ENCODE measurements at regions not wholly inside any gene's neighbourhood (a gene's known extent, or its start where the extent isn't known, plus 50 kb on each side); places are given as distances from the start of the nearest gene placed in this dataset.

DNA sequence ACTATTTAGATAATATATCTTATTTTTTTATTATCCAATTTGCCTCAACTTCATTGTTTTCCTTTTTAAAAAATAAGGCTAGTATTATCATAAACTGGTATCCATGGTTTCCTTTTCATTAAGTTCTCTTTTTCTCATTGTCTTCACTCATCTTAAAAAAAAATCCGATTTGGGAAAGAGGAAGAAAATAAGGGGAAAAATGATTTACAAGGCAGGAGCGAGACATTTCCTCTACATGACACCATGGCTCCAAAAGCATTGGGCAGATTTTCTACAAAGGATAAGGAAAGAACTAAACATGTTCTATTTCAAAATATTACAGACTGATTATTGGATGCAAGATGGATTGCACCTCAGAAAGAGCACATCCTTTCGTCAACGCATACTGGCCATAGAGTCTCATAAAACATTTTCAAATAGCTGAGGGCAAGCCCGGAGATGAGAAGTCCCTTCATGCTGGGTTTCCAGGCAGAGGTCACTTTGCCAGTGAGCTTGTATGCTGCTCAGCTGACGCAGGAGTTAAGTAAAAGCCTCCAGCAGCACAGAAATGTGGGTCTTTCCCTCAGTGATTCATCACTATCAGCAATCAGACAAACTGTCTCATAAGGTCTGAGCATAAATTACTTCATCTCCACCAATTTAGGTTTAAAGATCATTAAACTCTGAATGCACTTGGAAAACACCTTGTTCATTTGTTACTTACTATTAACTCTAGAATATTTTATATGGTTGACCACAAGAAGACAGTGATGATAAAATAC, 129.0 kb upstream of the TNFAIP3 start:
- Histone ChIP-seq H3K36me3 (ENCODE audit: control insufficient read depth, insufficient read depth, low read length) (no peaks in the 10 kb centered on the region), H3K27me3 (ENCODE audit: control insufficient read depth, insufficient read depth, low read length) (no peaks in the 10 kb centered on the region), H3K9ac (no peak overlapping the region), H3K27ac (no peak overlapping the region), H2AFZ (no peak overlapping the region), H3K9me3 (ENCODE audit: control insufficient read depth, low read length) (no peaks in the 10 kb centered on the region), H3K4me1 (no peaks in the 10 kb centered on the region), H3K4me2 (ENCODE audit: low read length) (no peak overlapping the region), H3K79me2 (no peaks in the 10 kb centered on the region), H3K4me3 (ENCODE audit: low read depth, low read length) (no peak overlapping the region)
- TF ChIP-seq, protein P1, sequence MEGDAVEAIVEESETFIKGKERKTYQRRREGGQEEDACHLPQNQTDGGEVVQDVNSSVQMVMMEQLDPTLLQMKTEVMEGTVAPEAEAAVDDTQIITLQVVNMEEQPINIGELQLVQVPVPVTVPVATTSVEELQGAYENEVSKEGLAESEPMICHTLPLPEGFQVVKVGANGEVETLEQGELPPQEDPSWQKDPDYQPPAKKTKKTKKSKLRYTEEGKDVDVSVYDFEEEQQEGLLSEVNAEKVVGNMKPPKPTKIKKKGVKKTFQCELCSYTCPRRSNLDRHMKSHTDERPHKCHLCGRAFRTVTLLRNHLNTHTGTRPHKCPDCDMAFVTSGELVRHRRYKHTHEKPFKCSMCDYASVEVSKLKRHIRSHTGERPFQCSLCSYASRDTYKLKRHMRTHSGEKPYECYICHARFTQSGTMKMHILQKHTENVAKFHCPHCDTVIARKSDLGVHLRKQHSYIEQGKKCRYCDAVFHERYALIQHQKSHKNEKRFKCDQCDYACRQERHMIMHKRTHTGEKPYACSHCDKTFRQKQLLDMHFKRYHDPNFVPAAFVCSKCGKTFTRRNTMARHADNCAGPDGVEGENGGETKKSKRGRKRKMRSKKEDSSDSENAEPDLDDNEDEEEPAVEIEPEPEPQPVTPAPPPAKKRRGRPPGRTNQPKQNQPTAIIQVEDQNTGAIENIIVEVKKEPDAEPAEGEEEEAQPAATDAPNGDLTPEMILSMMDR (IDR thresholded peaks at IDR 0.05), result no peak

DNA sequence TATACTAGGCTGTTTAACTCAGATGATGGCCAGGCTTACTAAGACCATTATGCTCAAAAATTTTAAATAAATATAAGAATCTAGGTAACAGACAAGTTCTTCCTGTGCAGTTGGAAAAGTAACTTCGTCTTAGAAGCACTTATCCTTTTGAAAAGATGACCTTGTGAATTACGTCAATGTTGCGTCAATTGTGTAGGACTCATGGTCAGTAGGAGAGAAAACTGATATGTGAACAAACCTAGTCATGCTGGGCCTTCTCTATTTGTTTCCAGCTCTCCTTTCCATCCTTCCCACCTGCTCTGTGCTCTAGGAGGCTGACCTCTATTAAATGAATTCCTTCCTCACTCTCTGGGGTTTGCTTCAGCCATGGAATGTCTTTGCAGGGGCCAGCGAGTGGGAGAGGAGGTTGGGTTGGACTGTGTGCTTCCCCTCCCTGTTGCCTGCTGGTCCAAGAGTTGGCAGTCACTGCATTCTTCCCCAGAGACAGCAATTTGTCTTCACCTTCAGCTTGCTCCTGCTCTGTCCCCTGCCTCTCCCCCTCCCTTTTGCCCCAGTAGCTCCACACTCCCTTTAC, 128.0 kb upstream of the TNFAIP3 start:
- H3K27ac ChIP-seq, result no peak overlapping the region
- H3K4me3 ChIP-seq (ENCODE audit: low read depth, low read length), result no peak overlapping the region
- no peaks in the 10 kb centered on the region for H3K9me3 ChIP-seq (ENCODE audit: control insufficient read depth, low read length)
- TF ChIP-seq, protein P1 (IDR thresholded peaks at IDR 0.05), result no peak
- no peaks in the 10 kb centered on the region for H3K79me2 ChIP-seq
- H3K4me1 ChIP-seq, result no peaks in the 10 kb centered on the region
- H2AFZ ChIP-seq, result no peak overlapping the region
- no peak overlapping the region for H3K9ac ChIP-seq
- H3K27me3 ChIP-seq (ENCODE audit: control insufficient read depth, insufficient read depth, low read length), result no peaks in the 10 kb centered on the region
- H3K4me2 ChIP-seq (ENCODE audit: low read length), result no peak overlapping the region
- no peaks in the 10 kb centered on the region for H3K36me3 ChIP-seq (ENCODE audit: control insufficient read depth, insufficient read depth, low read length)

DNA sequence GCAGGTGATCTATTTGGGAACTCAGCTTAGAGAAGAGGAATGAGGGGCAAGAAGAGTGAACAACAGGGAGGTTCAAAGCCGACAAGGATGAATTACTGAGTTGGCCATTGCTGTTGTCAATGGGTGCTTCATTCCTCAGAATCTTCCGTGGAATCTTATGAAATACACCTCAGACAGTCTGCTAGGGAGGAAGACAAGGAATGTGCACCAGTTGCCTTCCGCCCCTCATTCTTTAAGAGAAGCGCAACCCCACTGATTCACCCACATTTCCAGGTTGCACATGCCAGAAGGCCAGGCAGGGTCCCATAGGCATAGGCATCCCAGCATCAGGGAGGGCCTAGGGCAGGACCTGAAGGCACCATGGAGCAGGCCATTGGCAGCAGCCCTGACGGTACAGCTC, 127.5 kb upstream of the TNFAIP3 start:
- Histone ChIP-seq H3K79me2 (no peaks in the 10 kb centered on the region), H2AFZ (no peak overlapping the region), H3K9ac (no peak overlapping the region), H3K9me3 (ENCODE audit: control insufficient read depth, low read length) (no peaks in the 10 kb centered on the region), H3K4me3 (ENCODE audit: low read depth, low read length) (no peak overlapping the region), H3K36me3 (ENCODE audit: control insufficient read depth, insufficient read depth, low read length) (no peaks in the 10 kb centered on the region), H3K4me1 (no peaks in the 10 kb centered on the region), H3K4me2 (ENCODE audit: low read length) (no peak overlapping the region), H3K27ac (no peak overlapping the region), H3K27me3 (ENCODE audit: control insufficient read depth, insufficient read depth, low read length) (no peaks in the 10 kb centered on the region)
- TF ChIP-seq, protein P1 (IDR thresholded peaks at IDR 0.05), result no peak

DNA sequence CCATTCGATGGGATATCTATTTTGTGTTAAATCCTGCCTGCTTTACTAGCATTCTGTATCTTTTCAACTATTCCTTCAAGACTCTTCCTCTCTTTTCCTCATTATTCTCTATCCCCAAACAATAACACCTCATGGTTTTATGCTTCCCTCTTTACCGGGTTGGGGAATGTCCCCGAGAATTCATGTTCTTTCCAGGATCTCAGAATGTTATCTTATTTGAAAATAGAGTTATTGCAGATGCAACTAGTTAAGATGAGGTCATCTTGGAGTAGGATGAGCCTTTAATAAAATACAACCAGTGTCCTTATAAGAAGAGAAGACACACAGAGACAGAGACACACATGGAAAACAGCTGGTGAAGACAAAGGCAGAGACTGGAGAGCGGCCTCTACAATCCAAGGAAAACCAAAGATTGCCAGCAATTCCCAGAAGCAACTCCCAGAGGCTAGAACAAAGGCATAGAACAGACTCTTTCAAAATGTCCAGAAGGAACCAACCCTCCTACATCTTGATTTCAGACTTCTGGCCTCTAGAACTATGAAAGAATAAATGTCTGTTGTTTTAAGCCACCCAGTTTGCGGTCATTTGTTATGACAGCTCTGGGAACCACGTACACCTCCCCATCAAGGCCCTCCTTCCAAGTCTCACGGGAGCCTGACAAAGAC, 126.8 kb upstream of the TNFAIP3 start:
- TF ChIP-seq, protein P1 (IDR thresholded peaks at IDR 0.05), result no peak
- no peaks in the 10 kb centered on the region for H3K9me3 ChIP-seq (ENCODE audit: control insufficient read depth, low read length)
- H3K9ac ChIP-seq, result no peak overlapping the region
- H2AFZ ChIP-seq, result no peak overlapping the region
- no peak overlapping the region for H3K27ac ChIP-seq
- H3K36me3 ChIP-seq (ENCODE audit: control insufficient read depth, insufficient read depth, low read length), result no peaks in the 10 kb centered on the region
- H3K4me1 ChIP-seq, result no peaks in the 10 kb centered on the region
- no peaks in the 10 kb centered on the region for H3K79me2 ChIP-seq
- H3K4me3 ChIP-seq (ENCODE audit: low read depth, low read length), result no peak overlapping the region
- H3K27me3 ChIP-seq (ENCODE audit: control insufficient read depth, insufficient read depth, low read length), result no peaks in the 10 kb centered on the region
- H3K4me2 ChIP-seq (ENCODE audit: low read length), result no peak overlapping the region
